NCI-H510A (cell line): ENCODE measurements at regions not wholly inside any gene's neighbourhood (a gene's known extent, or its start where the extent isn't known, plus 50 kb on each side); places are given as distances from the start of the nearest gene placed in this dataset.
A peak's percentile ranks its signal among the peaks of the same experiment; 100 is the strongest.

Experiments used
- DNase-seq: peaks from one replicate; lab custom pipeline; 2025; lab: John Stamatoyannopoulos, UW

GRCh38 chr1:36643371-36644270 is 160.9 kb upstream of the CSF3R start:
- DNase-seq, result no peak

DNA sequence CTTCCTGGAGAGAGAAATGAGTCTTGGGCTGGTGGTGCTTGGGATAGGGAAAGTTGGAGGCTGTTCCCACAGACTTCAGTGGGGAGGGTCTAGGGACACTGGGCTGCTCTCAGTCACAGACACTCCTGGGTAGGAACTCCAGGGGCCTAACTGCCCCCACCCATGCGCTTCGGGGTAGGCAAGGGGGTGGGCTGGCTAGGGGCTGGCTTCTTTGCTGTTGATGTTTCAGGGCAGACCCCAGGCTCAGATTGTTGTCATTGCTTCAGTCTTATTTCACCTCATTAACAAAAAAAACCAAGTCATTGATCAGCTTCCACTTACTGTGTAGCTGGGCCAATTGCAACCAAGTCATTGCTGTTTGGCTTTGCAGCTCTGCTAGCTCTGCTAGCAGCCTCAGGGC is 160.1 kb upstream of the CSF3R start:
- no peak for DNase-seq

DNA sequence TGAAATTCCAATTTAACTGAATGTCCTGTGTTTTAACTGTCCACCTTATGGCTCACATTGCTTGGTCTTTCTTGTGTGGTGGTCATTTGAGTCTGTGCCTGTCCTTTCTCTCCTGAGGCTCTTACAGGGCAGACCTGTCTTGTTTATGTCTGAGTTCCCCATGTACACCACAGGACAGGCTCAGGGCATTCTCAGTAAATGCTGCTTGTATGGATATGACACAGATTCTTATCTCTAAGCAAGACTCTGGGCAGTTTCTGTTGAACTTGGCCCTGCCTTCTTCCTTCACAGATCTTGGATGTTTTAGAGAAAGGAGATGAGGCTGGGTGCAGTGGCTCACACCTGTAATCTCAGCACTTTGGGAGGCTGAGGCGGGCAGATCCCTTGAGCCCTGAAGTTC is 159.1 kb upstream of the CSF3R start:
- no peak for DNase-seq

DNA sequence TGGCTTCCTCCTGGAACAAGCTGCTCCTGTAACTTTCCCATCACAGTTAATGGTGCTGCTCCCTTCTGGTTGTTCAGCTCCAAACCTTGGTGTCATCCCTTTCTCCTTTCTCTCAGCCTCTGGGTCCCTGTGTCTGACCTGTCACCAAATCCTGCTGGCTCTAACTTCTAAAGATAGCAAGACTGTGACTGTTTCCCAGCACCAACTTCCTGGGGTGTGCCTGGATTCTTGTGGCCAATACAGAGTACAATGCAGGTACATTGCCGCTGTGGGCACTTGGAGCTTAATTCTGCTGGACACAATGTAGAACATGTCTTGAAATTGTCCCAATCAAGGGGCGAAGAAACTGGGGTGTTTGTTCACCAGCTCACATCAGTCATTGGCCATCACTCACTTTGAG is 156.7 kb upstream of the CSF3R start:
- no peak for DNase-seq

- DNase-seq, result no peak
Measured at GRCh38 chr1:36638268-36638667, 155.6 kb upstream of the CSF3R start.

- no peak for DNase-seq
Measured at GRCh38 chr1:36636206-36636605, 153.5 kb upstream of the CSF3R start.

GRCh38 chr1:36635284-36635683 is 152.6 kb upstream of the CSF3R start:
- no peak for DNase-seq

- no peak for DNase-seq
Measured at GRCh38 chr1:36628804-36629203, 146.1 kb upstream of the CSF3R start.

DNA sequence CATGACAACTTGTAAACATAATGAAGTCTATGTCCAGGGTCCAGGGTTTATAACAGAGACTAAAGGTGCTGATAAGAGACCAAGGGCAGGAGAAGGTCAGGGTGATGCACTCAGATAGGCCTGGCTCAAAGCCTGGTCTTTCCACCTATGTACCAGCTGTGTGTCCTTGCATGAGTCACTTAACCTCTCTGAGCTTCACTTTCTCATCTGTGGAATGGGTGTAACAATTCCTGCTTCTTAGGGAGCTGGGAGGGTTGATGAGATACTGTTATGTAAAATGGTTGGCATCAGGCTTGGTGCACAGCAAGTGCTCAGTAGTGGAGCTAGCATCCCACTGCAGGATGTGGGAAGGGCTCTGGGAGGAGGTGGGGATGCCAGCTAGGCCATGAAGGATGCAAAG is 143.7 kb upstream of the CSF3R start:
- no peak for DNase-seq

- DNase-seq, result no peak
Measured at GRCh38 chr1:36625935-36626310, 143.2 kb upstream of the CSF3R start.

DNA sequence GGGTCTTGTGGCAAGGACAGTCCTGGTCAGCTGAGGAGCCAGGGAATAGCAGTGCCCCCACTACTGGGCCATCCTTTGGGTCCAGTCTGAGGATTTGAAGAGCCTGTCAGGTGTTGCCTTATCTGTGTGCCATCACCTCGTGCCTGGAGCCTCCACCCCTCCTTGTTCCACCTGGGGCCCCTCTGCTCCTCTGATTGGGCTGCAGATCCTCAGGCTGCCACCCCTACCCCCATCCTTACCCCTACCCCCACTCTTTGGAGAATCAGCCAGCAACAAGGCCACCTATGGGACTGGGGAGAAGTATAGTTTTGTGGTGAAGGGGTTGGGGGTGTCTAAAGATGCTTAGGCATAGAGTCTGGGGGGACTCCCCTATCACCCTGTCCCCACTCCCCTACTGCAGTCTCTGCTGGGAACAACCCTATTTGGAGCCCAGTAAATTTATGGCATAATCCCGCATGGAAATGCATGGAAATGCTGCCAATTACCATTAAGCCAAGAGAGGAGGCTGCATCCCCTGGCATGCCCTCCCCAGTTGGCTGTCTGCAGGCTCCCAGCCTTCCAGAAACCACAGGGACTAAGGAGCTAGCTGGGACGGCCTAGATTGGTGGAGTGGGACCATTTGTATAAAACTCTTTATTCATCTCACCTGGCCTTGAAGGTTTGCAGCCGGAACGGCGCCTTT is 142.7 kb upstream of the CSF3R start:
- no peak for DNase-seq

DNA sequence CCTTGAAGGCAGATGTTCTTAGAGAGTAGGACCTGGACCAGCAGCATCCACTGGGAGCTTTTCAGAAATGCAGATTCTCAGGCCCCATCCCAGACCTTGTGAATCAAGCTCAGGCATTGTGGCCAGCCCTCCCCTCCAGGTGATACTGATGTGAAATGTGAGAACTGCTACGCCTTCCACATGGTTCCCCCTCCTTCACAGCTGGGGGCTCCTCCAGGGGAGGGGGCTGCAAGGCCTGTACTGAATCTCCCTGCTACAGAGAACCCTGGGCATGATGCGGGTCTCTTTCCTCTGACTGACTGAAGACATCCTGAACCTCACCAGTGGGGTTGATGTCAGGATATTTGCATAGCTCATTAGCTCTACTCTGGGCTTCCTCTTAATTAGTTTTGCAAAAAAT is 141.8 kb upstream of the CSF3R start:
- DNase-seq, result no peak

DNA sequence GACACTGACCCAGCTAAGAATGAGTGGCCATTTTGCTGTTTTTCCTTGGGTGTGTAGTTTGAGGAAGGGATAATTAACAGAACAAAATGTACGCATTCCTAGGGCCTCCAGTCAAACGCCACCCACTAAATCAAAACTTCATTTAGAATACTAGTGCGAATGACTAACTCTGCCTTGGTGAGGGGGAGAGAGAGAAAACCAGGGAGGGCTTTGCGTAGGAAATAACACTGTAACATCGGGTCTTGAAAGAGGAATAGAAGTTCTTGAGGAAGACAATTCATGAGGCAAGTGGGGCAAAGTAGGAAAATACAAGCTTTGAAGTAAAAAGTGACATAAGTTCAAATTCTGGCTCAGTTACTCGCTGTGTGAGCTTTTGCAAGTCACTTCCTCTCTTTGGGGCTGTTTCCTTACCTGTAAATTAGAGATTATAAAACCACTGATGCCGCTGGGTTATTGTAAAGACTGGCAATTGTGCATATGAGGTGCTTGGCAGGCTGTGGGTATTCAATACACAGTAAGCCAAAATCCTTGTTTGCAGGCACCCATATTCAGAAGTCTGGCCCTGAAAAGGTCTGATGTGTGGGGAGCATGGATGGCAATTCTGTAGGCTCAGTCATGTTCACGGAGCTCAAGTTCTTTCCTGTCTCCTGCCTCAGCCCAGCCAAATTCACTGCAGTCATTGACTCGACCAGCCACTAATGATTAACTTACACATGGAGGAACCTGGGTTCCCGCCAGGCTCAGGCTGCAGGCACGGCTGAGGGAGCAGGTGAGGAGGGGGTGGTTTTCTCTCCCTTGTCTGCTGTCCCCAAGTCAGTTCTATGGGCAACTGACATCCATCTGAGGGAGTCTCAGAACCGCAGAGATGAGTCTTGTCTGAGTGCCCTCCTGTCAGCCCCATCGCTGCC is 140.3 kb upstream of the CSF3R start:
- no peak for DNase-seq

GRCh38 chr1:36621531-36621930 is 138.8 kb upstream of the CSF3R start:
- no peak for DNase-seq

GRCh38 chr1:36620142-36620541 is 137.4 kb upstream of the CSF3R start:
- DNase-seq, result no peak

GRCh38 chr1:36614991-36615390 is 132.3 kb upstream of the CSF3R start:
- DNase-seq, result no peak

- no peak for DNase-seq
Measured at GRCh38 chr1:36614571-36614970, 131.9 kb upstream of the CSF3R start.

DNA sequence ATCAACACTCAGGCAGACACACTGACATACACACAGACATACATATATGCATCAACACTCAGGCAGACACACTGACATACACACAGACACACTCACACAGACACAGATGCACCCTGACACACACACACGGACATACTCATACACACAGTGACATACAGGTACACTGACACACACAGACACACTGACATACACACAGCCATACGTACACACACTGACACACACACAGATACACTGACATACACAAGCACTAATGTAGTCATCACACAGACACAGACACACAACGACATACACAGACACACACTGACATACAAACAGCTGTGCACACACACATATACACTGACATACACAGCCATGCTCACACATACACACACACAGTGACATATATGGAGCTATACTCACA is 131.0 kb upstream of the CSF3R start:
- no peak for DNase-seq

GRCh38 chr1:36612881-36613280 is 130.2 kb upstream of the CSF3R start:
- DNase-seq, result no peak

DNA sequence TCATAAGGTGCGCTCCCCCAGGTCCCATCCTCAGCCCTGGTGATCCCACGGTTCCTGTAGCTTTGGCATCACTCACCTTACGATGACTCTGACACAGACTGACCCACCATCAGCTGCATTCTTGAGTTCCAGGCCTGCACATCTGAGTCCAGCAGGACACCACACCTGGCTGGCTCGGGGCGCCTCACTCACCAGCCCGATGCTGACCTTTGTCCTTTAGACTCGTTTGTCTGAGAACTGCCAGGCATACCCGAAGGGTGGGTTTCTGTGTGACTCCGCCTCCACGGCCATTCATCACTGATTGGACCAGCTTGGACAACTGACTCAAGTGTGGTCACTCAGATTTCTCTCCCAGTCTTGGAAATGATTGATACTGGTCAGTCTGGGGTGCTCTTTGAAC is 129.4 kb upstream of the CSF3R start:
- no peak for DNase-seq

DNA sequence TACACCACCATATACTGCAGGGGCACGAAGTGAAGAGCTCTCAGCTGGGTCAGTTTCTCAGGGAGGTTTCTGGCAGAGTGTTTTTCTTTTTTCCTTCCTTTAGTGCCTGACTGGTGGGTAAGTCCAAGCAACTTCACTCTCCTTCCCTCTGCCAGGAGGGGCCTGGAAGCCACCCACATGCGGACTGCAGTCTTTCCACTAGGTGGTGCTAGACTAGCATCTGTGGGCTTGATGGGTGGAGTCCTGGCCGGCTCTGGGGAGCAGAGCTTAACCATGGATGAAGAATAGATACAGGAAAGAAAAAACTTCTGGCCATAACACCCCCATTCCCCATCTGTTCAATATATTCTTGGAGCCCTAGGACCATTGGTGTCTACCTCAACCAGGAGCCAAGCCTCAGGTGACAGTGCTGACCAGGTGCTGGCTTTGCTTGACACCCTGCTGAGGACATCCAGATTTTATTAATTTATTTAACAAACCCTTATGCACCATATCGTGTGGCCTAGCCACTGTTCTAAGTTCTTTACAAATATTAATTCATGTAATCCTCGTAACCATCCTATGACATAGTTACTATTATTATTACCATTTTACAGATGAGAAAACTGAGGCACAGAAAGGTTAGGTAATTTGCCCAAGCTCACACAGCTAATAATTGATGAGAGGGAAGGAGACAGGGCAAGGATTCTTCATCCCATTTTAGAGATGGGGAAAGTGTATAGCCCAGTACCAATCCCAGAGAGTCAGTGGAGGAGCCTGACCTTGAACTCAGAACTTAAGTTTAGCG is 126.7 kb upstream of the CSF3R start:
- peak; percentile 83 for DNase-seq

GRCh38 chr1:36608272-36608671 is 125.6 kb upstream of the CSF3R start:
- DNase-seq, result no peak
